ENCODE measurements at regions not wholly inside any gene's neighbourhood (a gene's known extent, or its start where the extent isn't known, plus 50 kb on each side); places are given as distances from the start of the nearest gene placed in this dataset.

GRCh38 chr9:104286187-104286586 lies 192.1 kb downstream of the SMC2 start:
- POLR2A ChIA-PET, result no interaction called here
- BruUV-seq (replicated peaks), result no TSS peak
- Histone ChIP-seq H3K9ac (ENCODE audit: low read length) (no peak overlapping the region), H2AFZ (ENCODE audit: low read depth, low read length, poor library complexity, severe bottlenecking) (no peak overlapping the region), H3K4me3 (replicated peaks in 1 of 2; ENCODE audit: low read depth in 1 of 2, low read length in 2 of 2) (no peak overlapping the region), H3K9me2 (ENCODE audit: insufficient read depth) (no peaks in the 10 kb centered on the region), H3K79me2 (ENCODE audit: insufficient read depth, low read length) (no peaks in the 10 kb centered on the region), H3K27me3 (ENCODE audit: insufficient read depth, low read length) (no peaks in the 10 kb centered on the region), H3K27ac (ENCODE audit: low read depth, low read length) (no peak overlapping the region), H4K20me1 (ENCODE audit: insufficient read depth) (no peaks in the 10 kb centered on the region; the same call in 1 of the 2 replicates), H3K9me3 (ENCODE audit: control insufficient read depth in 1 of 2, insufficient read depth in 1 of 2, low read depth in 1 of 2, low read length in 2 of 2) (no peaks in the 10 kb centered on the region), H3K4me2 (ENCODE audit: low read length) (no peak overlapping the region), H3K4me1 (ENCODE audit: control insufficient read depth in 1 of 2, insufficient read depth in 2 of 2, low read length in 2 of 2) (no peaks in the 10 kb centered on the region), H3K36me3 (ENCODE audit: control insufficient read depth in 1 of 2, insufficient read depth in 2 of 2, low read length in 2 of 2) (no peaks in the 10 kb centered on the region)
- RAD21 ChIA-PET (ENCODE audit: low non-redundant PET in 1 of 2, low total read pairs in 2 of 2, uncharacterized antibody in 2 of 2, unreplicated experiment in 2 of 2), result no interaction called here
- TF ChIP-seq SIN3A (IDR thresholded peaks at IDR 0.05; ENCODE audit: low read depth) (no peak), ZBTB33 (IDR thresholded peaks at IDR 0.05; ENCODE audit: extremely low read depth, insufficient replicate concordance, low read length) (no peak), EGR1 (IDR thresholded peaks at IDR 0.05; ENCODE audit: low read depth) (no peak), EZH2 (IDR thresholded peaks at IDR 0.05) (no peak), RAD21 (IDR thresholded peaks at IDR 0.05; ENCODE audit: low read depth) (no peak), JUND (IDR thresholded peaks at IDR 0.05) (no peak), POLR2A (IDR thresholded peaks at IDR 0.05; ENCODE audit: borderline replicate concordance, extremely low read depth, insufficient read depth, insufficient read length) (no peak), SP1 (IDR thresholded peaks at IDR 0.05; ENCODE audit: low read depth) (no peak), YY1 (IDR thresholded peaks at IDR 0.05; ENCODE audit: extremely low read depth, insufficient replicate concordance, low read depth, low read length) (no peak), SRF (IDR thresholded peaks at IDR 0.05; ENCODE audit: low read depth) (no peak), TCF7L2 (IDR thresholded peaks at IDR 0.05; ENCODE audit: borderline replicate concordance, extremely low read depth, insufficient read depth, insufficient read length) (no peak), CTCF (IDR thresholded peaks at IDR 0.05 in 2 of 3, conservative IDR thresholded peaks at IDR 0.05 in 1 of 3; ENCODE audit: borderline replicate concordance in 1 of 3, insufficient read depth in 1 of 3, low read depth in 2 of 3, low read length in 2 of 3) (no peak)
- intact Hi-C loops (cut with micrococcal nuclease), result no loop called here
- CTCF ChIA-PET, result no interaction called here
- ATAC-seq, result no peak
- no peak for DNase-seq (ENCODE audit: low read depth, low spot score)

All from HCT116 (cell line).